ENCODE measurements at regions not wholly inside any gene's neighbourhood (a gene's known extent, or its start where the extent isn't known, plus 50 kb on each side); places are given as distances from the start of the nearest gene placed in this dataset.

DNA sequence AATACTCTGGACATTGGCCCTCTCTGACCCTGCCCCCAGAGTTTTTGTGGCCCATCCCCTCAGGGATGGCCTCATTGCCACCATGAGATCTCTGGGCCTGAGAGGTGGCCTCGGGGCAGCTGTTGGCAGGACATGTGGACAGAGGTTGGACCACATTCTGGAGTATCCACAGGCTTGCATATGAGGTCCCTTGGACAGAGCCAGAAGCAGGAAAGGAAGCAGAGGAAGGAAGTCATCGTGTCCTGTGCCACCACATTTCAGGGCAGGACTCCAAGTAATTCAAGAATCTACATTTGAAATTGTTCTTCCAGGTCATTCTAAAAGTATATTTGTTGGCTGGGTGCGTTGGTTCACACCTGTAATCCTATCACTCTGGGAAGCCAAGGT, 95.9 kb upstream of the PPP2R5A start:
- no peak for DNase-seq (ENCODE audit: low read depth)
- TF ChIP-seq, protein P1, sequence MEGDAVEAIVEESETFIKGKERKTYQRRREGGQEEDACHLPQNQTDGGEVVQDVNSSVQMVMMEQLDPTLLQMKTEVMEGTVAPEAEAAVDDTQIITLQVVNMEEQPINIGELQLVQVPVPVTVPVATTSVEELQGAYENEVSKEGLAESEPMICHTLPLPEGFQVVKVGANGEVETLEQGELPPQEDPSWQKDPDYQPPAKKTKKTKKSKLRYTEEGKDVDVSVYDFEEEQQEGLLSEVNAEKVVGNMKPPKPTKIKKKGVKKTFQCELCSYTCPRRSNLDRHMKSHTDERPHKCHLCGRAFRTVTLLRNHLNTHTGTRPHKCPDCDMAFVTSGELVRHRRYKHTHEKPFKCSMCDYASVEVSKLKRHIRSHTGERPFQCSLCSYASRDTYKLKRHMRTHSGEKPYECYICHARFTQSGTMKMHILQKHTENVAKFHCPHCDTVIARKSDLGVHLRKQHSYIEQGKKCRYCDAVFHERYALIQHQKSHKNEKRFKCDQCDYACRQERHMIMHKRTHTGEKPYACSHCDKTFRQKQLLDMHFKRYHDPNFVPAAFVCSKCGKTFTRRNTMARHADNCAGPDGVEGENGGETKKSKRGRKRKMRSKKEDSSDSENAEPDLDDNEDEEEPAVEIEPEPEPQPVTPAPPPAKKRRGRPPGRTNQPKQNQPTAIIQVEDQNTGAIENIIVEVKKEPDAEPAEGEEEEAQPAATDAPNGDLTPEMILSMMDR (conservative IDR thresholded peaks at IDR 0.05; ENCODE audit: low read depth, low read length): no peak
- H3K4me3 ChIP-seq (ENCODE audit: low read length): no peak overlapping the region

DNA sequence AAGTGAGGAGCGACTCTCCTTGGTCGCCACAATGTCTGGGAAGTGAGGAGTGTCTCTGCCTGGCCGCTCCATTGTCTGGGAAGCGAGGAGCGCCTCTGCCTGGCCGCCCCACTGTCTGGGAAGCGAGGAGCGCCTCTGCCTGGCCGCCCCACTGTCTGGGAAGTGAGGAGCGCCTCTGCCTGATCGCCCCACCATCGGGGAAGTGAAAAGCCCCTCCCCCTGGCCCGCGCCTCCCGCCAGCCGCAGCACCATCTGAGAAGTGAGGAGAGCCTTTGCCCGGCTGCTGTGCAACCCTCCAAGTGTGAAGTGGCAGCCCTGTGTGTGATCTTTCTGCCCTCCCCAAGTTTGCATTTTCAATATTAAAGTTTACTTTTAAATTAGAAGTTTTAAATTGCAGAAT, 95.0 kb upstream of the PPP2R5A start:
- TF ChIP-seq, protein P1 (conservative IDR thresholded peaks at IDR 0.05; ENCODE audit: low read depth, low read length): no peak
- no peak overlapping the region for H3K4me3 ChIP-seq (ENCODE audit: low read length)
- no peak for DNase-seq (ENCODE audit: low read depth)

DNA sequence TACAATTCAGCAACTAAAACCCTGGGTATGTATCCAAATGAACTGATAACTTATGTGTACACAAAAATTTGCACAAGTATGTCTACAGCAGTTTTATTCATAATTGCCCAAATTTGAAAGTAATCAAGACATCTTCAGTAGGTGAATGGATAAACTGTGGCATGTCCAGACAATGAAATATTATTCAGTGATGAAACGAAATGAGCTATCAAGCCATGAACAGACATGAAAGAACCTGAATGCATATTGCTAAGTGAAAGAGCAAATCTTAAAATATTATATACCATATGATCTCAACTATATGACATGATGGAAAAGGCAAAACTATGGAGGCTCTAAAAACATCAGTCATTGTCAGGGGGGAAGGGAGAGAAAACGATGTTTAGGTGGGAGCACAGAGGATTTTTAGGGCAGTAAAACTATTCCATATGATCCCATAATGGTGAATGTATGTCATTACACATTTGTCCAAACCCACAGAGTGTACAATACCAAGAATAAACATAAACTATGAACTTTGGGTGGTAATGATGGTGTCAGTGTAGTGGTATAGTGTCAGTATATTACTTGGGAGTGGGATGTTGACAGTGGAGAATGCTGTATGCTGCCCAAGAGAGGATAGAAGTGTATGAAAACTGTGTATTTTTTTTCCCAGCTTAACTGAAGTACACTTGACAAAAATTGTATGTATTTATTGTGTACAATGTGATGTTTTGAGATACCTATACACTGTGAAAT, 92.8 kb upstream of the PPP2R5A start:
- no peak overlapping the region for H3K4me3 ChIP-seq (ENCODE audit: low read length)
- TF ChIP-seq, protein P1 (conservative IDR thresholded peaks at IDR 0.05; ENCODE audit: low read depth, low read length): no peak
- no peak for DNase-seq (ENCODE audit: low read depth)

GRCh38 chr1:212196355-212196754, 88.9 kb upstream of the PPP2R5A start:
- H3K4me3 ChIP-seq (ENCODE audit: low read length): no peak overlapping the region
- TF ChIP-seq, protein P1 (conservative IDR thresholded peaks at IDR 0.05; ENCODE audit: low read depth, low read length): no peak
- no peak for DNase-seq (ENCODE audit: low read depth)

DNA sequence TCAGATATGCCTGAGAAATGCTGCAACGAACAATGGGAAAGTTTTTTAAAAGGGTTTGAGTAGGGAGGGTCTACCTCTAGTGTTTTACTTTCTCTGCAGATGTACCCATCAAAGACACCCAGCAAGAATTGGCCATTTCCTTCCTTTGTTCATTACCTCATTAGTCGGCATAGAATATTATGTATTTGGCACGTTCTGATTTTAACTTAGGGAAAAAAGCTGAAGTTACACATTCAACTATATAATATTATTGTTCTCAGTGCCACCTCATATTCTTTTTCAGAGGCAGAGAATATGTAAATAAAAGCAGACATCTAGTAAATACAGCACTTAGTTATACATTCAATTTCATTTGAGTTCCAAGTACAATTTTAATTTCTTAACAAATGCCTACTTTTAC, 83.7 kb upstream of the PPP2R5A start:
- no peak for DNase-seq (ENCODE audit: low read depth)
- H3K4me3 ChIP-seq (ENCODE audit: low read length): no peak overlapping the region
- TF ChIP-seq, protein P1 (conservative IDR thresholded peaks at IDR 0.05; ENCODE audit: low read depth, low read length): no peak

DNA sequence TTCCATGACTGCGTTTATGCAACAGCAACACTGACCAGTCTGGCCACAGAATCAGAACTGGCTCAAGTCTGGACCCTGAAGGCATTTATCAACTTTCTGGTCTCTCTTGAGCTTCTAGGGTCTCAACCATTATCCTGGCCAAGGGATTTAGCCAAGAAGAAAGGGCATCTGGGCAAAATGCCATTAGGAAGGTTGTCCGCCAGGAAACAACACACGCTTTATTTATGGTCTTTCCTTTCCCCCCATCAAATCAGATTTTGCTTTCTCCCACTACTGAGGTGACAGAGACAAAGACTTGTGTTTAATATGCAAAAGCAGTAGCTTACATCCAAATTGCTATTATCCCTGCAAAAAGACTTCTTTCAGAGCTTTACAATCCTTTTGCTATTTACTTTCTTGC, 81.6 kb upstream of the PPP2R5A start:
- TF ChIP-seq, protein P1 (conservative IDR thresholded peaks at IDR 0.05; ENCODE audit: low read depth, low read length): no peak
- DNase-seq (ENCODE audit: low read depth): no peak
- H3K4me3 ChIP-seq (ENCODE audit: low read length): no peak overlapping the region

GRCh38 chr1:212205006-212205405, 80.2 kb upstream of the PPP2R5A start:
- no peak for DNase-seq (ENCODE audit: low read depth)
- TF ChIP-seq, protein P1 (conservative IDR thresholded peaks at IDR 0.05; ENCODE audit: low read depth, low read length): no peak
- no peak overlapping the region for H3K4me3 ChIP-seq (ENCODE audit: low read length)
